ENCODE measurements at regions not wholly inside any gene's neighbourhood (a gene's known extent, or its start where the extent isn't known, plus 50 kb on each side); places are given as distances from the start of the nearest gene placed in this dataset.

- TF ChIP-seq CTCF (IDR thresholded peaks at IDR 0.05): no peak
- no peak for TF ChIP-seq POLR2A (IDR thresholded peaks at IDR 0.05)
Measured at GRCh38 chr18:54528942-54529376, 62.1 kb upstream of the DYNAP start.
